ENCODE measurements at regions not wholly inside any gene's neighbourhood (a gene's known extent, or its start where the extent isn't known, plus 50 kb on each side); places are given as distances from the start of the nearest gene placed in this dataset.

DNA sequence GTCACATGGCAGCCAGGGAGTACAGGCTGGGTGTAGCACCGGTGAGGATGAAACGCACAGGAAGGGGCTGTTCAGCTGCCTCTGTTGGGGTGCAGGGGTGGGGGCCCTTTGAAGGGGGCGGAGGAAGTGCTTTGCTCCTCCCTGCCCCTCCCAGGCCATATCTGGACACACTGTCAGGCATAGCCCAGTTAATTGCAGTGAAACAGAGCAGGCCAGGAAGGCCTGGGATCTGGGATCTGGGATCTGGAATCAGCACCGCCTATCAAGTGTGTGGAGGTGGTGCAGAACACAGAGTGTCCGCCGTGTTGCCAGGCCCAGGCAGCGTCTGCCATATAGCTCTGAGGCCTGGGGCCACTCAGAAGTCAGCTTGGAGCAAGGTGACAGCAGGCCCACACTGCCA is 85.5 kb upstream of the EPCAM start:
- no peak overlapping the region for H3K4me3 ChIP-seq (ENCODE audit: low read depth in 1 of 3, low read length in 3 of 3)
- H3K27ac ChIP-seq (ENCODE audit: low read depth in 1 of 2, low read length in 2 of 2) = no peak overlapping the region
- H3K9ac ChIP-seq (ENCODE audit: low read depth in 1 of 2, low read length in 2 of 2) = no peak overlapping the region
- no peak for DNase-seq (ENCODE audit: low spot score)
- WGBS = 92% methylated on average over 7 of the region's 7 CpGs
- H3K27me3 ChIP-seq (ENCODE audit: control insufficient read depth in 4 of 4, insufficient read depth in 4 of 4, low read length in 3 of 4) = no peaks in the 10 kb centered on the region
- no peaks in the 10 kb centered on the region for H3K9me3 ChIP-seq (ENCODE audit: control insufficient read depth in 4 of 4, low read length in 3 of 4)
- H3K36me3 ChIP-seq (ENCODE audit: control insufficient read depth in 4 of 4, insufficient read depth in 3 of 4, low read depth in 1 of 4, low read length in 3 of 4) = no peaks in the 10 kb centered on the region
- peaks cover 0 to 4% (median 1%) of the 10 kb centered on the region in 4 donors for H3K4me1 ChIP-seq (ENCODE audit: control insufficient read depth in 4 of 4, insufficient read depth in 4 of 4, low read length in 3 of 4)
- TF ChIP-seq HNF4G (IDR thresholded peaks at IDR 0.05) = no peak
- TF ChIP-seq, protein P1, sequence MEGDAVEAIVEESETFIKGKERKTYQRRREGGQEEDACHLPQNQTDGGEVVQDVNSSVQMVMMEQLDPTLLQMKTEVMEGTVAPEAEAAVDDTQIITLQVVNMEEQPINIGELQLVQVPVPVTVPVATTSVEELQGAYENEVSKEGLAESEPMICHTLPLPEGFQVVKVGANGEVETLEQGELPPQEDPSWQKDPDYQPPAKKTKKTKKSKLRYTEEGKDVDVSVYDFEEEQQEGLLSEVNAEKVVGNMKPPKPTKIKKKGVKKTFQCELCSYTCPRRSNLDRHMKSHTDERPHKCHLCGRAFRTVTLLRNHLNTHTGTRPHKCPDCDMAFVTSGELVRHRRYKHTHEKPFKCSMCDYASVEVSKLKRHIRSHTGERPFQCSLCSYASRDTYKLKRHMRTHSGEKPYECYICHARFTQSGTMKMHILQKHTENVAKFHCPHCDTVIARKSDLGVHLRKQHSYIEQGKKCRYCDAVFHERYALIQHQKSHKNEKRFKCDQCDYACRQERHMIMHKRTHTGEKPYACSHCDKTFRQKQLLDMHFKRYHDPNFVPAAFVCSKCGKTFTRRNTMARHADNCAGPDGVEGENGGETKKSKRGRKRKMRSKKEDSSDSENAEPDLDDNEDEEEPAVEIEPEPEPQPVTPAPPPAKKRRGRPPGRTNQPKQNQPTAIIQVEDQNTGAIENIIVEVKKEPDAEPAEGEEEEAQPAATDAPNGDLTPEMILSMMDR (IDR thresholded peaks at IDR 0.05; ENCODE audit: low read depth, low read length, missing input control) = no peak
- TF ChIP-seq GABPA (IDR thresholded peaks at IDR 0.05 in 1 of 2, conservative IDR thresholded peaks at IDR 0.05 in 1 of 2) = no peak
- TF ChIP-seq RAD21 (IDR thresholded peaks at IDR 0.05) = no peak
- TF ChIP-seq, protein P2, sequence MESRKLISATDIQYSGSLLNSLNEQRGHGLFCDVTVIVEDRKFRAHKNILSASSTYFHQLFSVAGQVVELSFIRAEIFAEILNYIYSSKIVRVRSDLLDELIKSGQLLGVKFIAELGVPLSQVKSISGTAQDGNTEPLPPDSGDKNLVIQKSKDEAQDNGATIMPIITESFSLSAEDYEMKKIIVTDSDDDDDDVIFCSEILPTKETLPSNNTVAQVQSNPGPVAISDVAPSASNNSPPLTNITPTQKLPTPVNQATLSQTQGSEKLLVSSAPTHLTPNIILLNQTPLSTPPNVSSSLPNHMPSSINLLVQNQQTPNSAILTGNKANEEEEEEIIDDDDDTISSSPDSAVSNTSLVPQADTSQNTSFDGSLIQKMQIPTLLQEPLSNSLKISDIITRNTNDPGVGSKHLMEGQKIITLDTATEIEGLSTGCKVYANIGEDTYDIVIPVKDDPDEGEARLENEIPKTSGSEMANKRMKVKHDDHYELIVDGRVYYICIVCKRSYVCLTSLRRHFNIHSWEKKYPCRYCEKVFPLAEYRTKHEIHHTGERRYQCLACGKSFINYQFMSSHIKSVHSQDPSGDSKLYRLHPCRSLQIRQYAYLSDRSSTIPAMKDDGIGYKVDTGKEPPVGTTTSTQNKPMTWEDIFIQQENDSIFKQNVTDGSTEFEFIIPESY (IDR thresholded peaks at IDR 0.05) = no peak
- no peak for TF ChIP-seq FOXA1 (IDR thresholded peaks at IDR 0.05)
- TF ChIP-seq RXRA (IDR thresholded peaks at IDR 0.05) = no peak
- no peak for TF ChIP-seq SP1 (IDR thresholded peaks at IDR 0.05)
- no peak for TF ChIP-seq FOXA2 (IDR thresholded peaks at IDR 0.05)

DNA sequence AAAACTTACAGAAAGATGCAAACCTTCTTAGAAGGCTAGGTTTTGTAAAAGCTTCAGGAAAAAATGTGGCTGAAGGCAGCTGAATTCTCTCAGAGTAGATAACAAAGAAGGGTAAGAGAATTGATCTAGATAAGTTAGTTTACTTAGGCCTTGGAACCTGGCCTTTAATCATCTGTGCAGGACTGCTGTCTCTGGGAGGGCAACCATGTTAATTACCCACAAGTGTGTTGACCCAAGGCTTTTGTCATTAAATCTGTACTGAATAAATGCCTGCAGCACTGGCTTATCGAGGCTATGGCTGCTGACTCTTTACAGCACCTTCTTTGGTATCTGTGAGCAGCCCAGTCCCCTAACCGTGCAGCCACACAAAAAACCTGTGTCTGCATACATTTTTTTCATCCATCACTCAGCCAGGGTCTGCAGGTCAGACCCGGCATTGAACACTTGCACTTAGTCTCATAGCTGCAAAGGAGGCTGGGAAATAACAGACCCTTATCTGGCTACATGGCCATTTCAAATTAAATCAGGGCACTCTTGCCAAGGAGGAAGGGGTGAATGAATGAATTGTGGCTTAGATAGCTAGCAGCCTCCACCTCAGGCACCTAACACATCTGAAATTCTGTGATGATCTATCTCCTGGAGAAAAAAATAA is 86.4 kb upstream of the EPCAM start:
- Histone ChIP-seq H3K9me3 (ENCODE audit: control insufficient read depth in 4 of 4, low read length in 3 of 4) (no peaks in the 10 kb centered on the region), H3K4me1 (ENCODE audit: control insufficient read depth in 4 of 4, insufficient read depth in 4 of 4, low read length in 3 of 4) (peaks cover 0 to under 1% (median under 1%) of the 10 kb centered on the region in 4 donors), H3K27me3 (ENCODE audit: control insufficient read depth in 4 of 4, insufficient read depth in 4 of 4, low read length in 3 of 4) (no peaks in the 10 kb centered on the region), H3K4me3 (ENCODE audit: low read depth in 1 of 3, low read length in 3 of 3) (no peak overlapping the region), H3K27ac (ENCODE audit: low read depth in 1 of 2, low read length in 2 of 2) (no peak overlapping the region), H3K36me3 (ENCODE audit: control insufficient read depth in 4 of 4, insufficient read depth in 3 of 4, low read depth in 1 of 4, low read length in 3 of 4) (no peaks in the 10 kb centered on the region), H3K9ac (ENCODE audit: low read depth in 1 of 2, low read length in 2 of 2) (no peak overlapping the region)
- DNase-seq (ENCODE audit: low spot score) = no peak
- WGBS = 89% methylated on average over 3 of the region's 3 CpGs
- TF ChIP-seq, protein P3, sequence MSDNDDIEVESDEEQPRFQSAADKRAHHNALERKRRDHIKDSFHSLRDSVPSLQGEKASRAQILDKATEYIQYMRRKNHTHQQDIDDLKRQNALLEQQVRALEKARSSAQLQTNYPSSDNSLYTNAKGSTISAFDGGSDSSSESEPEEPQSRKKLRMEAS (IDR thresholded peaks at IDR 0.05) = no peak
- TF ChIP-seq EGR1 (IDR thresholded peaks at IDR 0.05; ENCODE audit: low read depth in 2 of 2) (no peak), RAD21 (IDR thresholded peaks at IDR 0.05) (no peak), HNF4A (conservative IDR thresholded peaks at IDR 0.05) (no peak), SP1 (IDR thresholded peaks at IDR 0.05) (no peak), HNF4G (IDR thresholded peaks at IDR 0.05) (no peak), JUND (IDR thresholded peaks at IDR 0.05) (no peak), RXRA (IDR thresholded peaks at IDR 0.05) (no peak), FOXA2 (IDR thresholded peaks at IDR 0.05) (no peak), GABPA (IDR thresholded peaks at IDR 0.05 in 1 of 2, conservative IDR thresholded peaks at IDR 0.05 in 1 of 2) (no peak), TAF1 (conservative IDR thresholded peaks at IDR 0.05) (no peak), YY1 (IDR thresholded peaks at IDR 0.05) (no peak)
- TF ChIP-seq, protein P4, sequence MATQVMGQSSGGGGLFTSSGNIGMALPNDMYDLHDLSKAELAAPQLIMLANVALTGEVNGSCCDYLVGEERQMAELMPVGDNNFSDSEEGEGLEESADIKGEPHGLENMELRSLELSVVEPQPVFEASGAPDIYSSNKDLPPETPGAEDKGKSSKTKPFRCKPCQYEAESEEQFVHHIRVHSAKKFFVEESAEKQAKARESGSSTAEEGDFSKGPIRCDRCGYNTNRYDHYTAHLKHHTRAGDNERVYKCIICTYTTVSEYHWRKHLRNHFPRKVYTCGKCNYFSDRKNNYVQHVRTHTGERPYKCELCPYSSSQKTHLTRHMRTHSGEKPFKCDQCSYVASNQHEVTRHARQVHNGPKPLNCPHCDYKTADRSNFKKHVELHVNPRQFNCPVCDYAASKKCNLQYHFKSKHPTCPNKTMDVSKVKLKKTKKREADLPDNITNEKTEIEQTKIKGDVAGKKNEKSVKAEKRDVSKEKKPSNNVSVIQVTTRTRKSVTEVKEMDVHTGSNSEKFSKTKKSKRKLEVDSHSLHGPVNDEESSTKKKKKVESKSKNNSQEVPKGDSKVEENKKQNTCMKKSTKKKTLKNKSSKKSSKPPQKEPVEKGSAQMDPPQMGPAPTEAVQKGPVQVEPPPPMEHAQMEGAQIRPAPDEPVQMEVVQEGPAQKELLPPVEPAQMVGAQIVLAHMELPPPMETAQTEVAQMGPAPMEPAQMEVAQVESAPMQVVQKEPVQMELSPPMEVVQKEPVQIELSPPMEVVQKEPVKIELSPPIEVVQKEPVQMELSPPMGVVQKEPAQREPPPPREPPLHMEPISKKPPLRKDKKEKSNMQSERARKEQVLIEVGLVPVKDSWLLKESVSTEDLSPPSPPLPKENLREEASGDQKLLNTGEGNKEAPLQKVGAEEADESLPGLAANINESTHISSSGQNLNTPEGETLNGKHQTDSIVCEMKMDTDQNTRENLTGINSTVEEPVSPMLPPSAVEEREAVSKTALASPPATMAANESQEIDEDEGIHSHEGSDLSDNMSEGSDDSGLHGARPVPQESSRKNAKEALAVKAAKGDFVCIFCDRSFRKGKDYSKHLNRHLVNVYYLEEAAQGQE (IDR thresholded peaks at IDR 0.05) = no peak
- TF ChIP-seq, protein P2 (IDR thresholded peaks at IDR 0.05) = no peak
- TF ChIP-seq, protein P5, sequence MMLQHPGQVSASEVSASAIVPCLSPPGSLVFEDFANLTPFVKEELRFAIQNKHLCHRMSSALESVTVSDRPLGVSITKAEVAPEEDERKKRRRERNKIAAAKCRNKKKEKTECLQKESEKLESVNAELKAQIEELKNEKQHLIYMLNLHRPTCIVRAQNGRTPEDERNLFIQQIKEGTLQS (IDR thresholded peaks at IDR 0.05) = no peak
- TF ChIP-seq, protein P1 (IDR thresholded peaks at IDR 0.05; ENCODE audit: low read depth, low read length, missing input control) = no peak
